ENCODE measurements at regions not wholly inside any gene's neighbourhood (a gene's known extent, or its start where the extent isn't known, plus 50 kb on each side); places are given as distances from the start of the nearest gene placed in this dataset.
"Not testable (repeated sequence)": the region's sequence is repeated elsewhere in the genome, so short reads cannot be mapped to it uniquely, and the experiment has no call there.

DNA sequence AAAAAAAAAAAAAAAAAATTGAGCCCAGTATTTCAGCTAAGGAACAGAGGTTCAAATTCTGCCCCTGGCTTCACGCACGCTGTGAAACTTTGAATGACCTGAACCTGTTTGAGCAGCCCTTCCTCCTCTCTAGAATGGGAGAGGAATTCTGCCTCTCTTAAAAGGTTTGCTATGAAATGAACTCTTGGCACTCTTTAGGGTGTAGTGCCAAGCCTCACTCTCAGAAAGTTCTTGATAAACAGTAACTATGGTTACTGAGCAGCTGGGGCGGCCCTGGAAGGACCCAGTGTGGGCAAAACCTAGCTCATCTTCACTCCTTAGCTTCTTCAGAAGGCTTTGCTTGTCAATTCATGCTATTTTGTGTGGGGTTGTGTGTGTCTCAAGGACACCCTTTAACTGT is 73.7 kb downstream of the GEMIN8 start:
- Mint-ChIP-seq H3K36me3 (no peaks in the 10 kb centered on the region), H3K27me3 (peaks cover 8% of the 10 kb centered on the region), H3K4me1 (peaks cover 2% of the 10 kb centered on the region), H3K27ac (no peak overlapping the region), H3K4me3 (no peak overlapping the region), H3K9me3 (ENCODE audit: low read depth) (no peaks in the 10 kb centered on the region)
- ATAC-seq (no peak), DNase-seq (no peak)
- CTCF ChIA-PET, result no interaction called here

- no peaks in the 10 kb centered on the region for H3K36me3 Mint-ChIP-seq
- H3K27me3 Mint-ChIP-seq, result peaks cover 8% of the 10 kb centered on the region
- no peaks in the 10 kb centered on the region for H3K9me3 Mint-ChIP-seq (ENCODE audit: low read depth)
- DNase-seq (no peak), ATAC-seq (no peak)
- peaks cover 2% of the 10 kb centered on the region for H3K4me1 Mint-ChIP-seq
- H3K4me3 Mint-ChIP-seq, result no peak overlapping the region
- H3K27ac Mint-ChIP-seq, result no peak overlapping the region
- CTCF ChIA-PET, result no interaction called here
Measured at GRCh38 chrX:13955095-13955647, 74.5 kb downstream of the GEMIN8 start.

DNA sequence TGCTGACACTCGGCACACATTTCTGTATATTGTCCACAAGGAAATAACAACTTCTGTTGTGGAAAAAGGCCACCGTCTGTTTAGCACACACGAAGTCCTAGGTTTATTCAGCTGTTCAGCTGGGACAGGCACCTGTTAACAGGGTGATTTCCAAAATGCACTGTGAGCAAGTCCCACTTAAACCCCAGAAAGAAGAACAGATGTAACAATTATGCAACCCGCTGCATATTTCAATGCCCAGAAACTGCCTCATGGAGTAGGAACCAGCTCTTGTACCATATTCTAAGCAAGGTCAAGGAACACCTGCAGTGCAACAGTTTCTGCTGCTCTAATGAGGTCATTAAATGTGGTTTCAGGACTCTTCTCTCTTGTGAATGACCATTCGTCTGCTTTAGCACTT is 77.1 kb downstream of the GEMIN8 start:
- H3K27ac Mint-ChIP-seq, result no peak overlapping the region
- H3K36me3 Mint-ChIP-seq, result no peaks in the 10 kb centered on the region
- no peak for DNase-seq
- H3K27me3 Mint-ChIP-seq, result peaks cover 8% of the 10 kb centered on the region
- H3K4me1 Mint-ChIP-seq, result no peaks in the 10 kb centered on the region
- ATAC-seq, result no peak
- H3K9me3 Mint-ChIP-seq (ENCODE audit: low read depth), result no peaks in the 10 kb centered on the region
- no peak overlapping the region for H3K4me3 Mint-ChIP-seq
- CTCF ChIA-PET, result no interaction called here

DNA sequence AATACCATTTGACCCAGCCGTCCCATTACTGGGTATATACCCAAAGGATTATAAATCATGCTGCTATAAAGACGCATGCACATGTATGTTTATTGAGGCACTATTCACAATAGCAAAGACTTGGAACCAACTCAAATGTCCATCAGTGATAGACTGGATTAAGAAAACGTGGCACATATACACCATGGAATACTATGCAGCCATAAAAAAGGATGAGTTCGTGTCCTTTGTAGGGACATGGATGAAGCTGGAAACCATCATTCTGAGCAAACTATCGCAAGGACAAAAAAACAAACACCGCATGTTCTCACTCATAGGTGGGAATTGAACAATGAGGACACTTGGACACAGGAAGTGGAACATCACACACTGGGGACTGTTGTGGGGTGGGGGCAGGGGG is 83.5 kb downstream of the GEMIN8 start:
- not testable (repeated sequence) for ATAC-seq; H3K4me3 Mint-ChIP-seq; DNase-seq; H3K27ac Mint-ChIP-seq; H3K27me3 Mint-ChIP-seq; H3K9me3 Mint-ChIP-seq (ENCODE audit: low read depth); H3K4me1 Mint-ChIP-seq; H3K36me3 Mint-ChIP-seq
- CTCF ChIA-PET, result interaction anchor here (0.6 kb wide), 1 partner anchor 358 kb away, joined by 3 read pairs; no protein-coding TSS in a partner anchor

DNA sequence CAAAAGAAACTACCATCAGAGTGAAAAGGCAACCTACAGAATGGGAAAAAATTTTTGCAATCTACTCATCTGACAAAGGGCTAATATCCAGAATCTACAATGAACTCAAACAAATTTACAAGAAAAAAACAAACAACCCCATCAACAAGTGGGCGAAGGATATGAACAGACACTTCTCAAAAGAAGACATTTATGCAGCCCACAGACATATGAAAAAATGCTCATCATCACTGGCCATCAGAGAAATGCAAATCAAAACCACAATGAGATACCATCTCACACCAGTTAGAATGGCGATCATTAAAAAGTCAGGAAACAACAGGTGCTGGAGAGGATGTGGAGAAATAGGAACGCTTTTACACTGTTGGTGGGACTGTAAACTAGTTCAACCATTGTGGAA is 83.9 kb downstream of the GEMIN8 start:
- H3K9me3 Mint-ChIP-seq (ENCODE audit: low read depth); H3K27ac Mint-ChIP-seq; H3K36me3 Mint-ChIP-seq; DNase-seq; H3K4me3 Mint-ChIP-seq; ATAC-seq; H3K4me1 Mint-ChIP-seq: not testable (repeated sequence)
- H3K27me3 Mint-ChIP-seq, result peaks cover 10% of the 10 kb centered on the region
- CTCF ChIA-PET, result interaction anchor here (0.6 kb wide), 1 partner anchor 358 kb away, joined by 3 read pairs; no protein-coding TSS in a partner anchor

GRCh38 chrX:13940671-13941070 is 89.0 kb downstream of the GEMIN8 start:
- CTCF ChIA-PET, result no interaction called here
- no peak overlapping the region for H3K27ac Mint-ChIP-seq
- H3K36me3 Mint-ChIP-seq, result no peaks in the 10 kb centered on the region
- H3K4me3 Mint-ChIP-seq, result no peak overlapping the region
- no peaks in the 10 kb centered on the region for H3K9me3 Mint-ChIP-seq (ENCODE audit: low read depth)
- DNase-seq, result no peak
- H3K27me3 Mint-ChIP-seq, result peaks cover 44% of the 10 kb centered on the region
- H3K4me1 Mint-ChIP-seq, result no peaks in the 10 kb centered on the region
- no peak for ATAC-seq

GRCh38 chrX:13939741-13940597 is 89.7 kb downstream of the GEMIN8 start:
- ATAC-seq, result no peak
- H3K4me3 Mint-ChIP-seq, result no peak overlapping the region
- peaks cover 46% of the 10 kb centered on the region for H3K27me3 Mint-ChIP-seq
- no peaks in the 10 kb centered on the region for H3K36me3 Mint-ChIP-seq
- H3K4me1 Mint-ChIP-seq, result no peaks in the 10 kb centered on the region
- DNase-seq, result no peak
- CTCF ChIA-PET, result no interaction called here
- no peak overlapping the region for H3K27ac Mint-ChIP-seq
- H3K9me3 Mint-ChIP-seq (ENCODE audit: low read depth), result no peaks in the 10 kb centered on the region

DNA sequence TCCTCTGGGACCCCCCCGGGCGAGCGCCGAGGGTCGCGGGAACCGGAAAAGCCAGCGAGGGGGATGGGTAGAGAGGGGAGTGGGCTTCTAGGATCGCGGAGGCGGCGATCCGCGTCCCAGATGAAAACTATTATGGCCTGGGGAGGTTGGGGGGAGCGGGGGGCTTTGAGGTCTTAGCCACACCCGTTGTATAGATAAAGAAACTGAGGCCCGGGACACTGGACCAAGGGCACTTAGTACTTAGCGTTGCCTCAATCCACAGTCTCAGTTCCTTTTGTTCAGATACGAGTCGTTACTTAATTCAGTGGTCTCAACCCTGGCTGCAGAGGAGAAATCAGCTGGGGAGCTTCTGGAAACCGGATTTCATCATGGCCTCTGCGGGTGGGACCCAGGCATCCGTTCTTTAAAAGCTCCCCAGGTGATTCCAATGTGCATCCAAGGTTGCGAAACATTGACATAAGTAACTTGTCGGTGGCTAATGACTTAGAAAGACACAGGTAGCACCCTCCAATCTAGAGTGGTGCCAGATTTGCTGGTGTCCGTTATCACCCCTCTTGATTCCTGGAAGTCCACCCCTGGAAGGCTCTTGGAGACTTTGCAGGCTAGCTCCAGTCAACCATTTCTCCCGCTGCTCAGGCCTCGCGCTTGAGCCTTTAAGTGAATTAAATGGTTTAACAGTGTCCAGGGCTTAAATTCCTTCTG is 90.7 kb downstream of the GEMIN8 start:
- Mint-ChIP-seq H3K36me3 (no peaks in the 10 kb centered on the region), H3K27ac (no peak overlapping the region), H3K4me3 (no peak overlapping the region), H3K4me1 (no peaks in the 10 kb centered on the region), H3K27me3 (peaks cover 46% of the 10 kb centered on the region), H3K9me3 (ENCODE audit: low read depth) (no peaks in the 10 kb centered on the region)
- DNase-seq (no peak), ATAC-seq (no peak)
- CTCF ChIA-PET, result no interaction called here

- ATAC-seq, result peak; percentile 27
- H3K27ac Mint-ChIP-seq, result no peak overlapping the region
Measured at GRCh38 chrX:13938051-13938828, 91.5 kb downstream of the GEMIN8 start.

DNA sequence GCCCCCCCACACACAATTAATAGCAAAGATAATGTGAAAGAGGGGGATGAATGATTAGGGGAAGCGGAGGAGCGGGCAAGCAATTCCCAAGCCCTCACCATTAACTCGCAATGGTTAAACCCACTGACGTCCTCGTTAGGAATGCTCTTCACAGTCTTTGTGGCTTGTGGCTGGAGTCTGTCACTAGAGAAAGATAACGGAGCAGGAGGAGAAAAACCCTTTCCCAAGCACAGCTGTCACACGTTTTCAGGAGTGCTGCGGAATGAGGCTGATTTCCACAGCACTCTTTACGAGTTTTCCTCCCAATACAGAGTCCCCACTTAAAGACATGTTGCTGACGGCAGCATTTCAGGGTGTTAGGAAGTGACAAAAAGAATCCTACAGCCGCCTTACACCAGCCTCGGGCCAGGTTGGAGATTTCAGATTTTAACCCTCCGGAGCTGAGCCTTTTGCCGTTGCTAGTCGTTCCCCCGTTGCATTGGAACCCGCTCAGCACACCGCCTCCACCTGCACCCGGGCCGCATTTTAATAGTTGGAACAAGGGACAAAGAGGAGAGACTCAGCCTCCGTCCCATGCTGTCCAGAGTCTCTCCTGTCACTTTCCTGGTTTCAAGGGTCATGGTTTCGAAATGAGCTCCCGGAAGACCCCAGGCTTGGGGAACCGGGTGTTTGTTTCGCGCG is 92.2 kb downstream of the GEMIN8 start:
- Mint-ChIP-seq H3K4me3 (no peak overlapping the region), H3K27ac (no peak overlapping the region), H3K27me3 (peaks cover 45% of the 10 kb centered on the region), H3K36me3 (no peaks in the 10 kb centered on the region), H3K9me3 (ENCODE audit: low read depth) (no peaks in the 10 kb centered on the region), H3K4me1 (no peaks in the 10 kb centered on the region)
- CTCF ChIA-PET, result no interaction called here
- ATAC-seq (no peak), DNase-seq (no peak)

More at GRCh38 chrX:13938051-13938828, 91.5 kb downstream of the GEMIN8 start:
- Mint-ChIP-seq H3K9me3 (ENCODE audit: low read depth) (no peaks in the 10 kb centered on the region), H3K27me3 (peaks cover 44% of the 10 kb centered on the region), H3K4me3 (no peak overlapping the region), H3K36me3 (no peaks in the 10 kb centered on the region), H3K4me1 (no peaks in the 10 kb centered on the region)
- no peak for DNase-seq
- CTCF ChIA-PET, result no interaction called here

- no peaks in the 10 kb centered on the region for H3K9me3 Mint-ChIP-seq (ENCODE audit: low read depth)
- CTCF ChIA-PET, result no interaction called here
- H3K36me3 Mint-ChIP-seq, result no peaks in the 10 kb centered on the region
- no peak for ATAC-seq
- no peaks in the 10 kb centered on the region for H3K4me1 Mint-ChIP-seq
- no peak overlapping the region for H3K27ac Mint-ChIP-seq
- H3K4me3 Mint-ChIP-seq, result no peak overlapping the region
- DNase-seq, result no peak
- peaks cover 51% of the 10 kb centered on the region for H3K27me3 Mint-ChIP-seq
Measured at GRCh38 chrX:13936521-13937225, 93.0 kb downstream of the GEMIN8 start.

GRCh38 chrX:13934731-13935130 is 95.0 kb downstream of the GEMIN8 start:
- H3K4me1 Mint-ChIP-seq, result no peaks in the 10 kb centered on the region
- H3K9me3 Mint-ChIP-seq (ENCODE audit: low read depth), result no peaks in the 10 kb centered on the region
- no peak overlapping the region for H3K27ac Mint-ChIP-seq
- no peaks in the 10 kb centered on the region for H3K36me3 Mint-ChIP-seq
- no peak overlapping the region for H3K4me3 Mint-ChIP-seq
- H3K27me3 Mint-ChIP-seq, result peaks cover 38% of the 10 kb centered on the region
- ATAC-seq (no peak), DNase-seq (no peak)
- CTCF ChIA-PET, result no interaction called here
